ENCODE measurements at regions not wholly inside any gene's neighbourhood (a gene's known extent, or its start where the extent isn't known, plus 50 kb on each side); places are given as distances from the start of the nearest gene placed in this dataset.

- intact Hi-C loops (cut with DNase I), result no loop called here
- no peak for ATAC-seq
These were observed 642.3 kb downstream of the TBL1XR1 start for GRCh38 chr3:176554791-176555654.

GRCh38 chr3:176554264-176554663 lies 643.0 kb downstream of the TBL1XR1 start:
- ATAC-seq (no peak), DNase-seq (ENCODE audit: missing footprints) (no peak)
- intact Hi-C loops (cut with DNase I), result no loop called here

More at GRCh38 chr3:176554791-176555654, 642.3 kb downstream of the TBL1XR1 start:
- no peak for DNase-seq (ENCODE audit: missing footprints)

- DNase-seq (ENCODE audit: missing footprints), result no peak
- intact Hi-C loops (cut with DNase I), result no loop called here
- ATAC-seq, result no peak
These were observed 670.3 kb downstream of the TBL1XR1 start for GRCh38 chr3:176526942-176527341.

- intact Hi-C loops (cut with DNase I), result no loop called here
- ATAC-seq, result no peak
- DNase-seq (ENCODE audit: missing footprints), result no peak
These were observed 671.1 kb downstream of the TBL1XR1 start for GRCh38 chr3:176526225-176526624.

- intact Hi-C loops (cut with DNase I), result no loop called here
- DNase-seq (ENCODE audit: missing footprints) (no peak), ATAC-seq (no peak)
These were observed 674.2 kb downstream of the TBL1XR1 start for GRCh38 chr3:176523114-176523513.

GRCh38 chr3:176522436-176522835 lies 674.8 kb downstream of the TBL1XR1 start:
- DNase-seq (ENCODE audit: missing footprints), result no peak
- intact Hi-C loops (cut with DNase I), result no loop called here
- no peak for ATAC-seq

- no peak for ATAC-seq
- intact Hi-C loops (cut with DNase I), result no loop called here
- DNase-seq (ENCODE audit: missing footprints), result no peak
These were observed 675.6 kb downstream of the TBL1XR1 start for GRCh38 chr3:176521531-176522175.

- DNase-seq (ENCODE audit: missing footprints) (no peak), ATAC-seq (no peak)
- intact Hi-C loops (cut with DNase I), result loop anchor here (2.0 to 10.0 kb wide), 3 partner anchors 151 to 425 kb away; no protein-coding TSS in a partner anchor
These were observed 683.0 kb downstream of the TBL1XR1 start for GRCh38 chr3:176514297-176514696.

GRCh38 chr3:176513604-176514003 lies 683.7 kb downstream of the TBL1XR1 start:
- ATAC-seq (no peak), DNase-seq (ENCODE audit: missing footprints) (no peak)
- intact Hi-C loops (cut with DNase I), result loop anchor here (2.0 to 10.0 kb wide), 3 partner anchors 151 to 425 kb away; no protein-coding TSS in a partner anchor

- DNase-seq (ENCODE audit: missing footprints), result no peak
- no peak for ATAC-seq
- intact Hi-C loops (cut with DNase I), result loop anchor here (10.0 kb wide), 2 partner anchors 153 to 303 kb away; no protein-coding TSS in a partner anchor
These were observed 685.2 kb downstream of the TBL1XR1 start for GRCh38 chr3:176512037-176512436.

GRCh38 chr3:176510097-176510496 lies 687.2 kb downstream of the TBL1XR1 start:
- intact Hi-C loops (cut with DNase I), result loop anchor here (10.0 kb wide), 2 partner anchors 155 to 305 kb away; no protein-coding TSS in a partner anchor
- DNase-seq (ENCODE audit: missing footprints) (no peak), ATAC-seq (no peak)

GRCh38 chr3:176505878-176506621 lies 691.2 kb downstream of the TBL1XR1 start:
- intact Hi-C loops (cut with DNase I), result no loop called here
- no peak for ATAC-seq
- DNase-seq (ENCODE audit: missing footprints), result no peak

- ATAC-seq (no peak), DNase-seq (ENCODE audit: missing footprints) (no peak)
- intact Hi-C loops (cut with DNase I), result no loop called here
These were observed 706.2 kb downstream of the TBL1XR1 start for GRCh38 chr3:176491084-176491483.

- intact Hi-C loops (cut with DNase I), result no loop called here
- DNase-seq (ENCODE audit: missing footprints), result no peak
- ATAC-seq, result no peak
These were observed 706.9 kb downstream of the TBL1XR1 start for GRCh38 chr3:176490357-176490756.

- DNase-seq (ENCODE audit: missing footprints) (no peak), ATAC-seq (no peak)
- intact Hi-C loops (cut with DNase I), result no loop called here
These were observed 718.0 kb downstream of the TBL1XR1 start for GRCh38 chr3:176479248-176479647.

GRCh38 chr3:176469694-176470205 lies 727.5 kb downstream of the TBL1XR1 start:
- ATAC-seq, result no peak
- no peak for DNase-seq (ENCODE audit: missing footprints)

GRCh38 chr3:176463610-176464009 lies 733.7 kb downstream of the TBL1XR1 start:
- DNase-seq (ENCODE audit: missing footprints), result no peak
- intact Hi-C loops (cut with DNase I), result no loop called here
- ATAC-seq, result no peak

More at GRCh38 chr3:176469694-176470205, 727.5 kb downstream of the TBL1XR1 start:
- intact Hi-C loops (cut with DNase I), result no loop called here

GRCh38 chr3:176447369-176447768 lies 749.9 kb downstream of the TBL1XR1 start:
- ATAC-seq (no peak), DNase-seq (ENCODE audit: missing footprints) (no peak)
- intact Hi-C loops (cut with DNase I), result no loop called here

- ATAC-seq (no peak), DNase-seq (ENCODE audit: missing footprints) (no peak)
- intact Hi-C loops (cut with DNase I), result no loop called here
These were observed 755.0 kb downstream of the TBL1XR1 start for GRCh38 chr3:176442326-176442725.
